ENCODE measurements at regions not wholly inside any gene's neighbourhood (a gene's known extent, or its start where the extent isn't known, plus 50 kb on each side); places are given as distances from the start of the nearest gene placed in this dataset.

DNA sequence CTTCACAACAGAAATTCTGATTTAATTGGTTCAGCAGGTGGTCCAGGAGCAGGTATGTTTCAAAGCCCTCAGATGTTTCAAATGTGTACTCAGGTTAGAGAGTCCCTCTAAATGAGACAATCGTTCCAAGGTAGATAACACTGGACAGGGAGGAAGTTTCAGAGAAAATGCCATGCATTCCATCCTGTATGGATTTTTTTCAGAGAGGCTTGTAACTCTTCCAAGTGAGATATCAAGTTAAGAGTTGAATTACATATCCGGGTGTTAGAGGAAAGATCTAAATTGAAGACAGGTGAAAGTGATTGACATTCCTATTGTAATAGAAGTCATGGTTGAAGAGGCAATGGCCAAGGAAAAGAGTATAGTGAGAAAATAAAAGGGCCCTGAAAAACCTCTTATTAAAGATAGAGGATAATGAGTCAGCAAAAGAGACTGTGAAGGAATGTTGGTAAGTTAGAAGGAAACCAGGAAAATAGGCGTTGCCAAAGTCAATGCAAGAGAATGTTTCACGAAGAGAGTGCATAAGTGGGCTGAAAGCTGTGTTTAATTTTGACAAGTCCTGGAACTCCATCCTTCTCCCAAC, 105.8 kb downstream of the BMP4 start:
- TF ChIP-seq, protein P1, sequence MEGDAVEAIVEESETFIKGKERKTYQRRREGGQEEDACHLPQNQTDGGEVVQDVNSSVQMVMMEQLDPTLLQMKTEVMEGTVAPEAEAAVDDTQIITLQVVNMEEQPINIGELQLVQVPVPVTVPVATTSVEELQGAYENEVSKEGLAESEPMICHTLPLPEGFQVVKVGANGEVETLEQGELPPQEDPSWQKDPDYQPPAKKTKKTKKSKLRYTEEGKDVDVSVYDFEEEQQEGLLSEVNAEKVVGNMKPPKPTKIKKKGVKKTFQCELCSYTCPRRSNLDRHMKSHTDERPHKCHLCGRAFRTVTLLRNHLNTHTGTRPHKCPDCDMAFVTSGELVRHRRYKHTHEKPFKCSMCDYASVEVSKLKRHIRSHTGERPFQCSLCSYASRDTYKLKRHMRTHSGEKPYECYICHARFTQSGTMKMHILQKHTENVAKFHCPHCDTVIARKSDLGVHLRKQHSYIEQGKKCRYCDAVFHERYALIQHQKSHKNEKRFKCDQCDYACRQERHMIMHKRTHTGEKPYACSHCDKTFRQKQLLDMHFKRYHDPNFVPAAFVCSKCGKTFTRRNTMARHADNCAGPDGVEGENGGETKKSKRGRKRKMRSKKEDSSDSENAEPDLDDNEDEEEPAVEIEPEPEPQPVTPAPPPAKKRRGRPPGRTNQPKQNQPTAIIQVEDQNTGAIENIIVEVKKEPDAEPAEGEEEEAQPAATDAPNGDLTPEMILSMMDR (conservative IDR thresholded peaks at IDR 0.05; ENCODE audit: low read depth, low read length), result no peak
- peak; percentile 16 for DNase-seq (ENCODE audit: low read depth)

DNA sequence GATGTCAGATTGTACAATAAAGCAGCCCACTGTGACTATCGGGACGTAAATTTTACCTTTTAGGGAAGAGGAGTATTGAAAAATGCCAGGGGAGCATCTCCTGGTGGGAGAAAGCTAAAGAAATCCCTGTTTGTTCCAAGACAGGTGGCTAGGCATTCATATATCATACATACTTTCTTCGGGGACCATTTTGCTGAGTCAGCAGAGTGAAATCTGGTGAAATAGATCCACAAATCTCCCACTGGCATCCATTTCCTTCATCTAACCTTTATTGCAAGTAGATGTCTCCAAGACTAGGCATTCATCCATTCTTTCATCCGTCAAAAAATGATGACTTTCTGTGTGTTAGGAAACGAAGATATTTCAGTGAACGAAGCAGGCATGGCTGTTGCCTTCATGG, 107.1 kb downstream of the BMP4 start:
- DNase-seq (ENCODE audit: low read depth), result no peak
- TF ChIP-seq, protein P1 (conservative IDR thresholded peaks at IDR 0.05; ENCODE audit: low read depth, low read length), result no peak
- no peak overlapping the region for H3K4me3 ChIP-seq (ENCODE audit: low read depth, low read length)

More for the DNA sequence above, 105.8 kb downstream of the BMP4 start:
- no peak overlapping the region for H3K4me3 ChIP-seq (ENCODE audit: low read depth, low read length)

DNA sequence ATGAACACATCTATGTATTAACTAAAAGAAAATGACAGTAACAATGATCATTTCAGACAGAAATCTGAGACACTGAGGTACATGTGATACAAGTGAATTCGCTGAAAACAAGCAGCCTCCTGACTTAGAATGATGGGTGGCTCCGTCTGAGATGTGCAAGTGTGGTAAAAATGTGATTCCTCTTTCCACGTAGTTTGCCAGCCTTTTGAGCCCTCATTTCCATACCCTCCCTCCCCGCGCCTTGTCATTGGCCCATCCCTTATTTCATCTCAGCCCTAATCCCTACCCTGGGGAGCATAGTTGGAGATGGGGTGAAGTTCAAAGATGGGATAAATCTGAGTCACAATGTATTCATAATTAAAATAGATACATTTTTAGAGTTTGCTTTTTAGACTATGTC, 107.8 kb downstream of the BMP4 start:
- DNase-seq (ENCODE audit: low read depth), result no peak
- no peak overlapping the region for H3K4me3 ChIP-seq (ENCODE audit: low read depth, low read length)
- TF ChIP-seq, protein P1 (conservative IDR thresholded peaks at IDR 0.05; ENCODE audit: low read depth, low read length), result no peak

DNA sequence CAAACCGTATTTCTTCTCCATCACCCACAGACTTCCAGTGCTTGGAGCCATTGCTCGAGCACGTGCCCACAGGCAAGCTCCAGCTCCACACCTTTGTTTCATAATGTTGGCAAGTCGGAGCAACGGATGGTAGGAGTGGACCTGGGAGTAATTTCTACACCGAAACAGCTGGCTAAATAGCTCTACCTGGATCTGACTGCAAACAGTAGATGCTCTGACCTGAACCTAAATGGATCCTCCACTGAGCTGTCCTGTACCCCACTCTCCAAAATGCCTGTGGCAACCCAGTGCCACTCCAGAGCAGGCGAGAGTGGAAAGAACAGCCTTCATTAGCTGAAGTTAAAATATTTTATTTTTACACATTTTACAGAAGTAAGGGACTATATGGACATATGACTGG, 108.7 kb downstream of the BMP4 start:
- DNase-seq (ENCODE audit: low read depth), result no peak
- no peak overlapping the region for H3K4me3 ChIP-seq (ENCODE audit: low read depth, low read length)
- TF ChIP-seq, protein P1 (conservative IDR thresholded peaks at IDR 0.05; ENCODE audit: low read depth, low read length), result no peak

DNA sequence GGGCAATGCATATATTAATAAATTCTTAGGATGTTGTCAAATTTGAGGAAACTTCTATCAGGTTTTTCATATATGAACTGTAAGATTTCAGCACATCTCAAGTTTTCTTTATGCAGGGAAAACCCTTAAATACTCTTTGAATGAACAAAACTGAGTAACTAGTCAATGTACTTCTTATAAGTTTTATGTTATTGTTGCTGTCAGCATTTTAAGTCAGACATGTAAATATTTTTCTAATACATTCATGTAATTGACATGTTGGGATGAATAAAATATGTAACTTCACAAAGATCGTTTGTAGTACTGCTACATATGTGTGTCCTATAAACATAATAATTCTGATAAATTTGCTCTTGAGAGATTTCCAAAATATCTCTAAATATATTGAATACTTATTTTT, 109.6 kb downstream of the BMP4 start:
- H3K4me3 ChIP-seq (ENCODE audit: low read depth, low read length), result no peak overlapping the region
- TF ChIP-seq, protein P1 (conservative IDR thresholded peaks at IDR 0.05; ENCODE audit: low read depth, low read length), result no peak
- DNase-seq (ENCODE audit: low read depth), result no peak

DNA sequence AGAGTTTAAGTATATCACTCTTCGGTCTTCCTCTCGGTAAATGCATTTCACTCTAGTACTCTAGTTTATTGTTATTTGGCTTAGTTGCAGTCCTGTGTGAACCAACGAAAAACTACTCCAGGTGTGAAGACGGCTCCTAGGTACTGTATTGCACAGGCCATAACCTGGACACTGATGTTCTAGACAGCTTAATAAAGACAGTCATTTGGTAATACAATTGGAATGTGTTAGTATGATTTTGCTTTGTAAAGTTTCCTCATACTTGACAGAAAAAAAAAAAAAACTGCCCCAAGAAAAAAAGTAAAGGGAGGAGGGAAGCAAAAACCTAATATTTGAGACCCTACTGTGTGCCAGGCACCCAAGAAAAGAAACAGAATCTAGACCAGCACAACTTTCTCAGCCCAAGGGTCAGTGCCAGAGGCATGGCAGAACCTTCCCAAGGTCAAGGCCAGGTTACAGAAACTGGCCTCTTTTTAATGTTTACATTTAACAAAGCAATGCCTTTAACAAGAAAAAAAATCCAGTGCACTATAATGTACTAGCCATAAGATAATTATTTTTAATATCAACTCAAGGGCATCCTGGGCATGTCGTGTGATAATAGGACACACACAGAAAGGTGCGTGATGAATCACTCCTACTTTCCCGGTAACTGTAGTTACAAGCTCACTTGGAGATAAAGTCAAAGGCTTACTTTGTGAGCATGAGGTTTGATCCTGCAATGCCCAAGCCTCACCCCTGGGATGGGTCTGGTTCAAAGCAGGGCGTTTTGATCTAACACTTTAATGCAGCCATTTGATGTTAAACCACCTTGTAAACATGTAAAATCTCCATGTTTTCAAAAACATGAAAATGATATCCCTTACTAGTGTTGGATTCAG, 110.6 kb downstream of the BMP4 start:
- H3K4me3 ChIP-seq (ENCODE audit: low read depth, low read length), result no peak overlapping the region
- TF ChIP-seq, protein P1 (conservative IDR thresholded peaks at IDR 0.05; ENCODE audit: low read depth, low read length), result no peak
- no peak for DNase-seq (ENCODE audit: low read depth)

Measured in choroid plexus epithelial cell (primary cell).